ENCODE measurements at regions not wholly inside any gene's neighbourhood (a gene's known extent, or its start where the extent isn't known, plus 50 kb on each side); places are given as distances from the start of the nearest gene placed in this dataset.

DNA sequence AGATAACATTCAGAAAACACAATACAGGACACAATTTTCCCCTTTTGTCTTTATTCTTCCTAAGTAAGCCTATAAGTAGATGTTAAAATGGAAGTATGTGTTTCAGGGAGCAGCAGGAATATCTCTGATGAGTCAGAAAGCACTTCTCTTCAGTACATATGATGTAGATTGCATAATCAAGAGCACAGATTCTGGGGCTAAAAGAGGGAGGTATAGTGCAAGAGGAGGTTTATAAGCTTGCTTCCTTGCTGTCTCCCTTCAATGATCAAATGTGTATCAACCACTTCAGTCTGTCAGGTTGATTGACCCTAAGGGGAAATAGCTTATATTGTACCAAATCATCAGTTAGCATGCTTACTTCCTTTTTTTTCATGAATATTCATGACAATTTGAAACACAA, 822.8 kb downstream of the BRINP3 start (continued):
- TF ChIP-seq, protein P1, sequence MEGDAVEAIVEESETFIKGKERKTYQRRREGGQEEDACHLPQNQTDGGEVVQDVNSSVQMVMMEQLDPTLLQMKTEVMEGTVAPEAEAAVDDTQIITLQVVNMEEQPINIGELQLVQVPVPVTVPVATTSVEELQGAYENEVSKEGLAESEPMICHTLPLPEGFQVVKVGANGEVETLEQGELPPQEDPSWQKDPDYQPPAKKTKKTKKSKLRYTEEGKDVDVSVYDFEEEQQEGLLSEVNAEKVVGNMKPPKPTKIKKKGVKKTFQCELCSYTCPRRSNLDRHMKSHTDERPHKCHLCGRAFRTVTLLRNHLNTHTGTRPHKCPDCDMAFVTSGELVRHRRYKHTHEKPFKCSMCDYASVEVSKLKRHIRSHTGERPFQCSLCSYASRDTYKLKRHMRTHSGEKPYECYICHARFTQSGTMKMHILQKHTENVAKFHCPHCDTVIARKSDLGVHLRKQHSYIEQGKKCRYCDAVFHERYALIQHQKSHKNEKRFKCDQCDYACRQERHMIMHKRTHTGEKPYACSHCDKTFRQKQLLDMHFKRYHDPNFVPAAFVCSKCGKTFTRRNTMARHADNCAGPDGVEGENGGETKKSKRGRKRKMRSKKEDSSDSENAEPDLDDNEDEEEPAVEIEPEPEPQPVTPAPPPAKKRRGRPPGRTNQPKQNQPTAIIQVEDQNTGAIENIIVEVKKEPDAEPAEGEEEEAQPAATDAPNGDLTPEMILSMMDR (IDR thresholded peaks at IDR 0.05; ENCODE audit: low read depth, low read length, missing input control), result no peak
- TF ChIP-seq, protein P2, sequence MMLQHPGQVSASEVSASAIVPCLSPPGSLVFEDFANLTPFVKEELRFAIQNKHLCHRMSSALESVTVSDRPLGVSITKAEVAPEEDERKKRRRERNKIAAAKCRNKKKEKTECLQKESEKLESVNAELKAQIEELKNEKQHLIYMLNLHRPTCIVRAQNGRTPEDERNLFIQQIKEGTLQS (IDR thresholded peaks at IDR 0.05), result no peak

DNA sequence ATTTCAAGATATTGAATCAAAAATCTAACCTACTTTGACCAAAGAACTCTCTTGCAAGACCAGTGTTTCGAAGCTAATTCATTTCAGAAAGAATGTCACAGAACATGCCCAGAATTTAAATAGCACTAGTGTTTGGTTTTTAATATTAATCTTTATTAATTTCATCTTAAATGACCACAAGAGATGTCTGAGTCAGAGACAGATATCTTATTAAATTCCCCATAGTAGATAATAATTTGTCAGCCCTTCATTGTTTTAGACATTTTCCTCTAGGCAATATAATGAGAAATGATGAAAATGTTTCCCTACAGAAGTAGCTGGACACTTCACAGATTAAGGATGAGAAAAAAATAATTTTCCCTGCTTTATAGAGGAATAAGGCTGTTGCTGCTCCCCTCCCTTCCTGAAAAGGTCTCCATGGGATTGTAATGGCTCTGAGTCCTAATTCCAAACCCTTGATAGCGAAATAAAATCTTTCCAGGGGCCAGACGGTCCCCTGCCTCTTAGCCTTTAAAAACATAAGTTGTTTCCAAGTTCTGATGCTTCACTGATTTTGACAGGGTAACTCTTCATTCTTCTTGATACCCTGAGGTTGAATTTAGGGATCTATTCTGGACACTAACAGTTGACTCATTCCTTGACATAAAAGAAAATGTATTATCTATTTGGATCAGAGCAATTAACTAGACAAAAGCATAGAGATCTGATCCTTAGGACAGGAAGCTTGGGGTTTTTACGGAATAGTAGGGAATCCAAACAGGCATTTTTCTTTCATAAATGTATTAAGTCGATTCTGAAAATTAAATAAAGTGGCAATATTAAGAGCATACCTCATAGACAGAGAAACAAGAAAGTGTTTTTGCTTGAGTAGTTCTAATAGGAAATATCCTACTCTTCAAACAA, 820.8 kb downstream of the BRINP3 start:
- Histone ChIP-seq H3K9me3 (ENCODE audit: control insufficient read depth in 4 of 4, low read length in 3 of 4) (no peaks in the 10 kb centered on the region), H3K4me3 (ENCODE audit: low read depth in 1 of 3, low read length in 3 of 3) (no peak overlapping the region), H3K9ac (ENCODE audit: low read depth in 1 of 2, low read length in 2 of 2) (no peak overlapping the region), H3K27me3 (ENCODE audit: control insufficient read depth in 4 of 4, insufficient read depth in 4 of 4, low read length in 3 of 4) (no peaks in the 10 kb centered on the region), H3K27ac (ENCODE audit: low read depth in 1 of 2, low read length in 2 of 2) (no peak overlapping the region), H3K4me1 (ENCODE audit: control insufficient read depth in 4 of 4, insufficient read depth in 4 of 4, low read length in 3 of 4) (no peaks in the 10 kb centered on the region), H3K36me3 (ENCODE audit: control insufficient read depth in 4 of 4, insufficient read depth in 3 of 4, low read depth in 1 of 4, low read length in 3 of 4) (no peaks in the 10 kb centered on the region)
- TF ChIP-seq, protein P3, sequence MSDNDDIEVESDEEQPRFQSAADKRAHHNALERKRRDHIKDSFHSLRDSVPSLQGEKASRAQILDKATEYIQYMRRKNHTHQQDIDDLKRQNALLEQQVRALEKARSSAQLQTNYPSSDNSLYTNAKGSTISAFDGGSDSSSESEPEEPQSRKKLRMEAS (IDR thresholded peaks at IDR 0.05), result no peak
- TF ChIP-seq JUND (IDR thresholded peaks at IDR 0.05) (no peak), FOXA1 (IDR thresholded peaks at IDR 0.05) (no peak), NR2F2 (IDR thresholded peaks at IDR 0.05) (no peak)
- TF ChIP-seq, protein P2 (IDR thresholded peaks at IDR 0.05), result no peak
- no peak for DNase-seq (ENCODE audit: low spot score)
- 70% methylated on average over 5 of the region's 5 CpGs for WGBS

DNA sequence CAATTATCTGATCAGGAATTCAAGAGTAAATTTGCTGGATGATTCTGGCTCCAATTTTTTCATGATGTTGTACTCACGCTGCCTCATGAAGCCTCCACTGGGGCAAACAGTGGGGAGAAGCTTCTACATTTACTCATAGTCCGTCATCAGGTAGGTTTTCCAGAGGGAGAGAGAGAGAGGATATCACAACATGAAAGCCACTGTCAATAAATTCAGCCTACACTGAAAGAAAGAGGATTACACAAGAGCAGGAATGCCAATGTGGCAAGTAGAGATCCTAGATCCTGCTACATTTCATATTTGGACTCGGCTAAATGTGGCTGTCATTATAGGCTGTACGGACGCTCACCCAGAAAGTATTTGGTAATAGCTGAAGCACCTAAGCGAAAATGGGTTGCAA, 819.9 kb downstream of the BRINP3 start:
- WGBS, result 69% methylated on average over 6 of the region's 6 CpGs
- Histone ChIP-seq H3K36me3 (ENCODE audit: control insufficient read depth in 4 of 4, insufficient read depth in 3 of 4, low read depth in 1 of 4, low read length in 3 of 4) (no peaks in the 10 kb centered on the region), H3K4me1 (ENCODE audit: control insufficient read depth in 4 of 4, insufficient read depth in 4 of 4, low read length in 3 of 4) (no peaks in the 10 kb centered on the region), H3K27me3 (ENCODE audit: control insufficient read depth in 4 of 4, insufficient read depth in 4 of 4, low read length in 3 of 4) (no peaks in the 10 kb centered on the region), H3K27ac (ENCODE audit: low read depth in 1 of 2, low read length in 2 of 2) (no peak overlapping the region), H3K9me3 (ENCODE audit: control insufficient read depth in 4 of 4, low read length in 3 of 4) (no peaks in the 10 kb centered on the region), H3K9ac (ENCODE audit: low read depth in 1 of 2, low read length in 2 of 2) (no peak overlapping the region), H3K4me3 (ENCODE audit: low read depth in 1 of 3, low read length in 3 of 3) (no peak overlapping the region)
- DNase-seq (ENCODE audit: low spot score), result no peak
- TF ChIP-seq TAF1 (conservative IDR thresholded peaks at IDR 0.05) (no peak), NR2F2 (IDR thresholded peaks at IDR 0.05) (no peak), RAD21 (IDR thresholded peaks at IDR 0.05) (no peak), FOXA1 (IDR thresholded peaks at IDR 0.05) (no peak), HNF4A (conservative IDR thresholded peaks at IDR 0.05) (no peak), JUND (IDR thresholded peaks at IDR 0.05) (no peak), GABPA (IDR thresholded peaks at IDR 0.05 in 1 of 2, conservative IDR thresholded peaks at IDR 0.05 in 1 of 2) (no peak), EGR1 (IDR thresholded peaks at IDR 0.05; ENCODE audit: low read depth in 2 of 2) (no peak), SP1 (IDR thresholded peaks at IDR 0.05) (no peak), HNF4G (IDR thresholded peaks at IDR 0.05) (no peak), FOXA2 (IDR thresholded peaks at IDR 0.05) (no peak), YY1 (IDR thresholded peaks at IDR 0.05) (no peak)
- TF ChIP-seq, protein P4, sequence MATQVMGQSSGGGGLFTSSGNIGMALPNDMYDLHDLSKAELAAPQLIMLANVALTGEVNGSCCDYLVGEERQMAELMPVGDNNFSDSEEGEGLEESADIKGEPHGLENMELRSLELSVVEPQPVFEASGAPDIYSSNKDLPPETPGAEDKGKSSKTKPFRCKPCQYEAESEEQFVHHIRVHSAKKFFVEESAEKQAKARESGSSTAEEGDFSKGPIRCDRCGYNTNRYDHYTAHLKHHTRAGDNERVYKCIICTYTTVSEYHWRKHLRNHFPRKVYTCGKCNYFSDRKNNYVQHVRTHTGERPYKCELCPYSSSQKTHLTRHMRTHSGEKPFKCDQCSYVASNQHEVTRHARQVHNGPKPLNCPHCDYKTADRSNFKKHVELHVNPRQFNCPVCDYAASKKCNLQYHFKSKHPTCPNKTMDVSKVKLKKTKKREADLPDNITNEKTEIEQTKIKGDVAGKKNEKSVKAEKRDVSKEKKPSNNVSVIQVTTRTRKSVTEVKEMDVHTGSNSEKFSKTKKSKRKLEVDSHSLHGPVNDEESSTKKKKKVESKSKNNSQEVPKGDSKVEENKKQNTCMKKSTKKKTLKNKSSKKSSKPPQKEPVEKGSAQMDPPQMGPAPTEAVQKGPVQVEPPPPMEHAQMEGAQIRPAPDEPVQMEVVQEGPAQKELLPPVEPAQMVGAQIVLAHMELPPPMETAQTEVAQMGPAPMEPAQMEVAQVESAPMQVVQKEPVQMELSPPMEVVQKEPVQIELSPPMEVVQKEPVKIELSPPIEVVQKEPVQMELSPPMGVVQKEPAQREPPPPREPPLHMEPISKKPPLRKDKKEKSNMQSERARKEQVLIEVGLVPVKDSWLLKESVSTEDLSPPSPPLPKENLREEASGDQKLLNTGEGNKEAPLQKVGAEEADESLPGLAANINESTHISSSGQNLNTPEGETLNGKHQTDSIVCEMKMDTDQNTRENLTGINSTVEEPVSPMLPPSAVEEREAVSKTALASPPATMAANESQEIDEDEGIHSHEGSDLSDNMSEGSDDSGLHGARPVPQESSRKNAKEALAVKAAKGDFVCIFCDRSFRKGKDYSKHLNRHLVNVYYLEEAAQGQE (IDR thresholded peaks at IDR 0.05), result no peak
- TF ChIP-seq, protein P2 (IDR thresholded peaks at IDR 0.05), result no peak
- TF ChIP-seq, protein P3 (IDR thresholded peaks at IDR 0.05), result no peak
- TF ChIP-seq, protein P1 (IDR thresholded peaks at IDR 0.05; ENCODE audit: low read depth, low read length, missing input control), result no peak
- TF ChIP-seq, protein P5, sequence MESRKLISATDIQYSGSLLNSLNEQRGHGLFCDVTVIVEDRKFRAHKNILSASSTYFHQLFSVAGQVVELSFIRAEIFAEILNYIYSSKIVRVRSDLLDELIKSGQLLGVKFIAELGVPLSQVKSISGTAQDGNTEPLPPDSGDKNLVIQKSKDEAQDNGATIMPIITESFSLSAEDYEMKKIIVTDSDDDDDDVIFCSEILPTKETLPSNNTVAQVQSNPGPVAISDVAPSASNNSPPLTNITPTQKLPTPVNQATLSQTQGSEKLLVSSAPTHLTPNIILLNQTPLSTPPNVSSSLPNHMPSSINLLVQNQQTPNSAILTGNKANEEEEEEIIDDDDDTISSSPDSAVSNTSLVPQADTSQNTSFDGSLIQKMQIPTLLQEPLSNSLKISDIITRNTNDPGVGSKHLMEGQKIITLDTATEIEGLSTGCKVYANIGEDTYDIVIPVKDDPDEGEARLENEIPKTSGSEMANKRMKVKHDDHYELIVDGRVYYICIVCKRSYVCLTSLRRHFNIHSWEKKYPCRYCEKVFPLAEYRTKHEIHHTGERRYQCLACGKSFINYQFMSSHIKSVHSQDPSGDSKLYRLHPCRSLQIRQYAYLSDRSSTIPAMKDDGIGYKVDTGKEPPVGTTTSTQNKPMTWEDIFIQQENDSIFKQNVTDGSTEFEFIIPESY (IDR thresholded peaks at IDR 0.05), result no peak

All from liver (tissue), 8 donors.